MM.1S (cell line): ENCODE measurements at regions not wholly inside any gene's neighbourhood (a gene's known extent, or its start where the extent isn't known, plus 50 kb on each side); places are given as distances from the start of the nearest gene placed in this dataset.

ENCODE experiments used
- DNase-seq: peaks from one replicate; pipeline ENCODE4 v3.0.0-alpha.2; 2015
- H2AFZ ChIP-seq: fragments of 300-600 bp; sonication (generic); 2 replicates; pipeline ENCODE4 v1.6.0; 2016; ENCODE audit warnings: antibody characterized with exemption, low read length
- H3F3A ChIP-seq: fragments of 300-600 bp; sonication (generic); 2 replicates; pipeline ENCODE4 v1.6.1; 2016; ENCODE audit warnings: mild to moderate bottlenecking, antibody characterized with exemption, low read length, moderate library complexity, mixed read lengths; ENCODE audit not compliant: insufficient read depth
- H3K27ac ChIP-seq: fragments of 300-600 bp; sonication (generic); 2 replicates; pipeline ENCODE4 v1.5.1; 2016; ENCODE audit warnings: mild to moderate bottlenecking, low read length
- H3K27me3 ChIP-seq: fragments of 300-600 bp; sonication (generic); replicated peaks from 2 replicates; pipeline ENCODE4 v1.6.0; 2016; ENCODE audit warnings: low read length; ENCODE audit not compliant: insufficient read depth
- H3K36me3 ChIP-seq: fragments of 300-600 bp; sonication (generic); replicated peaks from 2 replicates; pipeline ENCODE4 v1.6.1; 2016; ENCODE audit warnings: mild to moderate bottlenecking, low read length, mixed read lengths; ENCODE audit not compliant: insufficient read depth
- H3K4me1 ChIP-seq: fragments of 300-600 bp; sonication (generic); 2 replicates; pipeline ENCODE4 v1.6.1; 2016; ENCODE audit warnings: low read length, mixed read lengths
- H3K4me2 ChIP-seq: fragments of 300-600 bp; sonication (generic); 2 replicates; pipeline ENCODE4 v1.6.0; 2016; ENCODE audit warnings: low read depth, low read length
- H3K4me3 ChIP-seq: fragments of 300-600 bp; sonication (generic); 2 replicates; pipeline ENCODE4 v1.5.1; 2016; ENCODE audit warnings: low read length, mixed read lengths
- H3K79me2 ChIP-seq: fragments of 300-600 bp; sonication (generic); 2 replicates; pipeline ENCODE4 v1.6.1; 2016; ENCODE audit warnings: mixed run types, low read length, mixed read lengths
- H3K9ac ChIP-seq: fragments of 300-600 bp; sonication (generic); 2 replicates; pipeline ENCODE4 v1.6.1; 2016; ENCODE audit warnings: low read length, mixed read lengths
- H3K9me2 ChIP-seq: fragments of 300-600 bp; sonication (generic); replicated peaks from 2 replicates; pipeline ENCODE4 v1.6.1; 2016; ENCODE audit warnings: mild to moderate bottlenecking, low read length, mixed read lengths; ENCODE audit not compliant: insufficient read depth
- H3K9me3 ChIP-seq: fragments of 300-600 bp; sonication (generic); replicated peaks from 2 replicates; pipeline ENCODE4 v1.6.1; 2016; ENCODE audit warnings: mild to moderate bottlenecking, low read length, mixed read lengths; ENCODE audit not compliant: insufficient read depth
- H4K20me1 ChIP-seq: fragments of 300-600 bp; sonication (generic); 2 replicates; pipeline ENCODE4 v1.6.1; 2016; ENCODE audit warnings: mild to moderate bottlenecking, low read length, moderate library complexity, mixed read lengths; ENCODE audit not compliant: insufficient read depth
- CTCF ChIP-seq: fragments of 300-600 bp; sonication (generic); IDR thresholded peaks from 2 replicates; pipeline ENCODE4 v1.5.1; 2016; ENCODE audit warnings: antibody characterized with exemption, low read length, mixed read lengths
- EZH2 ChIP-seq: fragments of 300-600 bp; sonication (generic); optimal IDR thresholded peaks from 2 replicates; pipeline ENCODE3; 2017; ENCODE audit warnings: low read depth, mild to moderate bottlenecking, antibody characterized with exemption, low read length, mixed read lengths
- EZH2phosphoT487 ChIP-seq: fragments of 300-600 bp; sonication (generic); IDR thresholded peaks from 2 replicates; pipeline ENCODE4 v1.6.1; 2018; ENCODE audit warnings: antibody characterized with exemption, low read length

DNA sequence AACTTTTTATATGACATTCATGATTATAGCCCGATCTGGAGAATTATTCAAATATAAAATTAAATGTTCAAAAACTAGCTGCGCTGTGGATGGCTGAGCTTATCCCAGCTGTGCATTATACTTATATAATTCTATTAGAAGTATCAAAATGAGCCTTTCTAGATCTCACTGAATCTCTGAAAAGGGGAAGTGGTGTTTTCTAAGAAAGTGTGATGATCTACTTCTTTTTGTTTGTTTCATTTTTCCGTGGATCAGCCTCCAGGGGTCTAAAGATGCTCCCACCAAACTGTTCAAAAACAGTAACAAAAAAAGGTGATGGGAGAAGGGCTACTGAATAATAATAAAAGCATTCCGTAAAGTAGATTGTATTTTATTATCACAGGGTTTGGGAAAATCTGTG is 411.3 kb upstream of the PSMD7 start:
- Histone ChIP-seq H2AFZ (no peak overlapping the region), H3K79me2 (no peaks in the 10 kb centered on the region), H3K9me2 (no peaks in the 10 kb centered on the region), H3K27ac (no peak overlapping the region), H3K4me2 (no peak overlapping the region), H3K9ac (no peak overlapping the region), H3K4me3 (no peak overlapping the region), H3F3A (no peaks in the 10 kb centered on the region), H3K4me1 (no peaks in the 10 kb centered on the region), H4K20me1 (no peaks in the 10 kb centered on the region), H3K36me3 (no peaks in the 10 kb centered on the region), H3K27me3 (no peaks in the 10 kb centered on the region), H3K9me3 (no peaks in the 10 kb centered on the region)
- no peak for DNase-seq
- TF ChIP-seq EZH2phosphoT487 (no peak), EZH2 (no peak), CTCF (no peak)

- Histone ChIP-seq H3K9me3 (no peaks in the 10 kb centered on the region), H3K27me3 (no peaks in the 10 kb centered on the region), H3K27ac (no peak overlapping the region), H3K9me2 (no peaks in the 10 kb centered on the region), H3K9ac (no peak overlapping the region), H3K4me1 (no peaks in the 10 kb centered on the region), H3K79me2 (no peaks in the 10 kb centered on the region), H3K36me3 (no peaks in the 10 kb centered on the region), H3K4me2 (no peak overlapping the region), H3K4me3 (no peak overlapping the region), H2AFZ (no peak overlapping the region), H4K20me1 (no peaks in the 10 kb centered on the region), H3F3A (no peaks in the 10 kb centered on the region)
- TF ChIP-seq CTCF (no peak), EZH2phosphoT487 (no peak), EZH2 (no peak)
- no peak for DNase-seq
Measured at GRCh38 chr16:73883841-73884240, 412.8 kb upstream of the PSMD7 start.

- H3K9me3 ChIP-seq = no peaks in the 10 kb centered on the region
- H3K27me3 ChIP-seq = no peaks in the 10 kb centered on the region
- no peak overlapping the region for H3K27ac ChIP-seq
- no peak overlapping the region for H2AFZ ChIP-seq
- no peaks in the 10 kb centered on the region for H3K4me1 ChIP-seq
- no peaks in the 10 kb centered on the region for H4K20me1 ChIP-seq
- H3K79me2 ChIP-seq = no peaks in the 10 kb centered on the region
- TF ChIP-seq EZH2phosphoT487 (no peak), EZH2 (no peak), CTCF (no peak)
- no peak overlapping the region for H3K9ac ChIP-seq
- DNase-seq = no peak
- no peaks in the 10 kb centered on the region for H3K9me2 ChIP-seq
- no peaks in the 10 kb centered on the region for H3K36me3 ChIP-seq
- H3F3A ChIP-seq = no peaks in the 10 kb centered on the region
- no peak overlapping the region for H3K4me2 ChIP-seq
- H3K4me3 ChIP-seq = no peak overlapping the region
Measured at GRCh38 chr16:73883126-73883525, 413.5 kb upstream of the PSMD7 start.

DNA sequence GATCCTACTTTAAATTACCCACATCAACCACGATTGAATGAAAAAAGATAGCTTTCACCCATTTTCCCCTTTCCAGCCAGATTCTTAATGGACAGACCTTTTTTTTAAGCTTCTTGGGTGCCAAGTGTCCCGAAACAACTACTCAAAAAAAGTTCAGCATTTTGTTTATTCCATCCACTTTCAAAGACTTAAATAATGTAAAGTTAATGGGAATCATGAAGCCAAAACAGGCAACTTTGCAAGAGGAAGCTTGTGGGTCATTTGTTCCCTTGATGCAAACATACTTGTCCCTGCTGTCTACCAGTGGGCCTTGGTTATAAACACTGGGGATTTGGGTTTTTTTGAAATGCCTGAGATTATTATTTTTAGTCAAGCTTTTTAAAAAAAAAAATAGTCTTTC is 414.0 kb upstream of the PSMD7 start:
- TF ChIP-seq EZH2phosphoT487 = no peak
- TF ChIP-seq CTCF = no peak
- TF ChIP-seq EZH2 = no peak
- no peaks in the 10 kb centered on the region for H3K27me3 ChIP-seq
- H4K20me1 ChIP-seq = no peaks in the 10 kb centered on the region
- no peak overlapping the region for H3K9ac ChIP-seq
- H3K27ac ChIP-seq = no peak overlapping the region
- H3K9me2 ChIP-seq = no peaks in the 10 kb centered on the region
- H3K79me2 ChIP-seq = no peaks in the 10 kb centered on the region
- no peaks in the 10 kb centered on the region for H3K4me1 ChIP-seq
- H3K36me3 ChIP-seq = no peaks in the 10 kb centered on the region
- no peak overlapping the region for H2AFZ ChIP-seq
- no peak for DNase-seq
- H3F3A ChIP-seq = no peaks in the 10 kb centered on the region
- no peak overlapping the region for H3K4me3 ChIP-seq
- no peaks in the 10 kb centered on the region for H3K9me3 ChIP-seq
- H3K4me2 ChIP-seq = no peak overlapping the region
